H7 (cell line): ENCODE measurements at regions not wholly inside any gene's neighbourhood (a gene's known extent, or its start where the extent isn't known, plus 50 kb on each side); places are given as distances from the start of the nearest gene placed in this dataset.
"Not testable (repeated sequence)": the region's sequence is repeated elsewhere in the genome, so short reads cannot be mapped to it uniquely, and the experiment has no call there.

Experiments used
- DNase-seq: peaks from one replicate; pipeline ENCODE4 v3.0.0; 2012
- H3K27me3 ChIP-seq: 2 replicates; pipeline ENCODE4 v1.6.0; 2011; ENCODE audit warnings: mild to moderate bottlenecking, low read length; ENCODE audit not compliant: control insufficient read depth, insufficient read depth
- H3K36me3 ChIP-seq: replicated peaks from 2 replicates; pipeline ENCODE4 v1.5.1; 2011; ENCODE audit warnings: low read length; ENCODE audit not compliant: control insufficient read depth, insufficient read depth
- H3K4me3 ChIP-seq: 2 replicates; pipeline ENCODE4 v1.5.1; 2011; ENCODE audit warnings: low read depth, mild to moderate bottlenecking, control low read depth, low read length, moderate library complexity; ENCODE audit not compliant: insufficient read depth

- DNase-seq: no peak
- Histone ChIP-seq H3K4me3 (no peak overlapping the region), H3K36me3 (no peaks in the 10 kb centered on the region), H3K27me3 (no peaks in the 10 kb centered on the region)
Observed at GRCh38 chr7:17041324-17041723, 159.5 kb upstream of the AGR3 start.

DNA sequence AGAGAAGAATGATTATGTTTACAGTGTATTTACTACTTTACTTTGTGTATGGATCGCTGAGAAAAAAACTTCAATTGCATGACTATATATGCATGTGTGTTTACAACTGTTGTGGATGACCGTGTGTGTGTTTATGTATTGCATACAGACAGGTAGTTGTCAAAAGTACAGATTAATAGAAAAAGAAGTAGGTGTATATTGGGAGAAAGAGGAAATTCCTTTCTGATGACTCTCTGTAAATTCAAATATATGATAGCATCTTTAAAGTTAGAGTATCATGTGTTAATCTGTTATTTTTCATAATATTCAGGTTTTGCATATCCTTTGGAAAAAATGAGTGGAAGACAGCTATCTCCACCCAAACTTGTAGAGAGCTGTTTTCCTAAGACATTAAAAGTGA is 160.4 kb upstream of the AGR3 start:
- no peak for DNase-seq
- Histone ChIP-seq H3K4me3 (no peak overlapping the region), H3K36me3 (no peaks in the 10 kb centered on the region), H3K27me3 (no peaks in the 10 kb centered on the region)

- Histone ChIP-seq H3K36me3 (no peaks in the 10 kb centered on the region), H3K4me3 (no peak overlapping the region), H3K27me3 (no peaks in the 10 kb centered on the region)
- no peak for DNase-seq
Observed at GRCh38 chr7:17043012-17043877, 161.5 kb upstream of the AGR3 start.

DNA sequence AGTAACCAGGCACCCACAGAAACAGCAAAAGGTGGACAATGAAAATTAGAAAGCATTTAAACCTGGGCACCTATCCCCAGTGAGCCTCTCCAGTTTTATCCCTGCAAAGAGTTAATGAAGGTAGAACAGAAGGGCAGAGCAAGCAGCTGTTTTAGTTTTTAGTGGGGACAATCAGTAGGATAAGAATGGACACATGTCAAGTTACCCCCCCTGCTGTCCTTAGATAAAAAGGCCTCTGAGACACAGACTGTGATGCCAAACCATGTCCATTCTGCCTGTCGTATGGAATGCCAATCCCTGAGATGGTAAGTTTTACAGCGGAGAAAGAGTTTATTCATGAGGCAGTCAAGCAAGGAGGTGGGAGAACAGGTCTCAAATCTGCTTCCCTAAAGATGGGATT is 162.6 kb upstream of the AGR3 start:
- DNase-seq: no peak
- Histone ChIP-seq H3K36me3 (no peaks in the 10 kb centered on the region), H3K27me3 (no peaks in the 10 kb centered on the region), H3K4me3 (no peak overlapping the region)

- no peak for DNase-seq
- H3K27me3 ChIP-seq: no peaks in the 10 kb centered on the region
- no peak overlapping the region for H3K4me3 ChIP-seq
- H3K36me3 ChIP-seq: no peaks in the 10 kb centered on the region
Observed at GRCh38 chr7:17044861-17045260, 163.1 kb upstream of the AGR3 start.

DNA sequence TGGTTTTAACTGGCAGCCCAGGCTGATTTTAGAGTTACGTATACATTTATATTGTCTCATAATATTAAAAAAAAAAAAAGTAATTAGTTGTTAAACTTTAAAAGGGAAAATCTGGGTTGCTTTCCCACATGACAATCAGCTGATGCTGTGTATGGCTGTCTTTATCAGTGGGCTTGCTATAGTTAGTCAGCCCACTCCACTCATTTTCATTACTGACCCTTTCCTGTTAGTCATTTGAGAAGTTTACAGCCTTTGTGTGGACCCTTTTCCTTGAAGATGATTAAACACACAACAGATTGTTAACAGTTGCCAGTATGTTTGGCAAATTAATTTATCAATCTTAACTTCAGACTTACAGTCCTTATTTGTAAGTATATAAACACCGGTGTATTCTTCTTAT is 164.5 kb upstream of the AGR3 start:
- DNase-seq: no peak

DNA sequence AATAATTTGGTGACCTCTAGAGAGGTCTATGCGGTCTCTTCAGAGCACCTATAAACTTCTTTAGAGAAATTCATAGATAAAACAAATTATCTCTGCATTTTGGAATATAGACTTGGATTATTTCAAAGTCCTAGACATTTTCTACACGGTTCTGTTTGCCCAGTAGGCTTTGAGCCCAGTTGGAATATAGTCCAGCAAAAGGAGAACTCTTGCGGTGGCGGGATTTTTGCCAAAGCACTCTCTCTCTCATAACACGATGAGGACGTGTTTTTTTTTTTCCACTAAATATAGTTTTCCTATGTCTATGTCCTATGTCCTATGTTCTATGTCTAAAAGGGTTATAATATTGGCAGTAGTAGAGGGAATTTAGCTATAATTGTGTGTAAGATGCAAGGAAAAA is 164.9 kb upstream of the AGR3 start:
- H3K36me3 ChIP-seq: no peaks in the 10 kb centered on the region
- no peaks in the 10 kb centered on the region for H3K27me3 ChIP-seq
- no peak for DNase-seq
- H3K4me3 ChIP-seq: no peak overlapping the region

More for the DNA sequence above, 164.5 kb upstream of the AGR3 start:
- Histone ChIP-seq H3K36me3 (no peaks in the 10 kb centered on the region), H3K4me3 (no peak overlapping the region), H3K27me3 (no peaks in the 10 kb centered on the region)

DNA sequence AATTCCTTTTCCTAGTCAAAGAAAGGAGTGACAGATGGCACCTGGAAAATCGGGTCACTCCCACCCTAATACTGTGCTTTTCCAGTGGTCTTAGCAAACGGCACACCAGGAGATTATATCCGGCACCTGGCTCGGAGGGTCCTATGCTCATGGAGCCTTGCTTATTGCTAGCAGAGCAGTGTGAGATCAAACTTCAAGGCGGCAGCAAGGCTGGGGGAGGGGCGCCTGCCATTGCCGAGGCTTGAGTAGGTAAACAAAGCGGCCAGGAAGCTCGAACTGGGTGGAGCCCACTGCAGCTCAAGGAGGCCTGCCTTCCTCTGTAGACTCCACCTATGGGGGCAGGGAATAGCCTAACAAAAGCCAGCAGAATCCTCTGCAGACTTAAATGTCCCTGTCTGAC is 171.4 kb upstream of the AGR3 start:
- DNase-seq, H3K27me3 ChIP-seq, H3K36me3 ChIP-seq: not testable (repeated sequence)

DNA sequence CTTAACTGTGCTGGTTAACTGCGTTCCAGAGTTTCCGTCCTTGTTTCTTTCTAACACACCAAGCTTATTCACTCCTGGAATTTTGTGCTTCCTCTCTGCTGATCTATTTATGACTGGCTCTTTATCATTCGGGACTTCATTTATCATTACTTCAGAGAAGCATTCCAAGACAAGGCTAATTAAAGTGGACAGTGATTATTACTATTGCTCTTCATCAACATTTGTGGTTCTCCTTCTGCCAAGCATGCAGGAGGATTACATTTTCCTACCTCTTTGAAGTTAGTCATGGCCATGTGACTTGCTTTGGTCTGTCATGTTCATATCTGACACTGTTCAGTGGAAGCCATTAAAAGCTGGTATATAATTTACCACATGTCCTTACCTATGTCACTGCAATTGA is 172.4 kb upstream of the AGR3 start:
- H3K36me3 ChIP-seq: no peaks in the 10 kb centered on the region

More for the DNA sequence above, 171.4 kb upstream of the AGR3 start:
- not testable (repeated sequence) for H3K4me3 ChIP-seq

GRCh38 chr7:17054836-17055235 is 173.1 kb upstream of the AGR3 start:
- Histone ChIP-seq H3K27me3 (no peaks in the 10 kb centered on the region), H3K4me3 (no peak overlapping the region), H3K36me3 (no peaks in the 10 kb centered on the region)
- DNase-seq: no peak

More for the DNA sequence above, 172.4 kb upstream of the AGR3 start:
- DNase-seq: no peak
- Histone ChIP-seq H3K27me3 (no peaks in the 10 kb centered on the region), H3K4me3 (no peak overlapping the region)

- H3K4me3 ChIP-seq: no peak overlapping the region
- no peaks in the 10 kb centered on the region for H3K27me3 ChIP-seq
- H3K36me3 ChIP-seq: no peaks in the 10 kb centered on the region
- no peak for DNase-seq
Observed at GRCh38 chr7:17055596-17055995, 173.8 kb upstream of the AGR3 start.

DNA sequence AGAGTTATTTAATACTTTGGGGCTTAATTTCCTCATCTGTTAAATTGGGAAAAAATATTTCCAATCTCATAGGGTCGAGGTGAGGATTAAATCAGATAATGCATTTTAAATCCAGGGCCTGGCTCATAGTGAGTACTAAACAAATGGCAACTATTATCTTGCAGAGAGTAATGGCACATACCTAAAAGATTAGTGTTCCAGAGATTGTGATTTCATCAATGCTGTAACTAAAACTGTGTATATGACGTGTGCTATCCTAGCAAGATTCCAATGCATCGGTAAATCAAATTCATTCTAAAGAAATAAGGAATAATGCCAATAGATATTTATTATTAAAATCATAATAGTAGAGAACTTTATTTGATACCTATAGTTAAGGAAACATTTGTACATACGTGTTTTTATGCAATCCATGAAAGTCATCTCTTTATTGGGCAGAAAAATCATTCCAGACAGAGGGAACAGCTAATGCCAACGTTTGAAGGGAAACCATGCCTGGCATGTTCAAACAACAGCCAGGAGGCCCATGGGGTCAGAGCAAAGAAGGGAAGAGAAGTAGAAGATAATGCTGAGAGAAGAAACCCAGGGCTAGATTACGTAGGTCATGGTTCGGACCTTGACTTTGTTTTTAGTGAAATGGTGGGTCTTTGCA is 174.8 kb upstream of the AGR3 start:
- DNase-seq: no peak
- H3K4me3 ChIP-seq: no peak overlapping the region
- H3K27me3 ChIP-seq: no peaks in the 10 kb centered on the region
- no peaks in the 10 kb centered on the region for H3K36me3 ChIP-seq

- no peaks in the 10 kb centered on the region for H3K27me3 ChIP-seq
- no peak for DNase-seq
- H3K4me3 ChIP-seq: no peak overlapping the region
Observed at GRCh38 chr7:17057143-17057509, 175.3 kb upstream of the AGR3 start.

GRCh38 chr7:17058568-17058967 is 176.8 kb upstream of the AGR3 start:
- Histone ChIP-seq H3K4me3 (no peak overlapping the region), H3K27me3 (no peaks in the 10 kb centered on the region), H3K36me3 (no peaks in the 10 kb centered on the region)
- DNase-seq: no peak

More at GRCh38 chr7:17057143-17057509, 175.3 kb upstream of the AGR3 start:
- no peaks in the 10 kb centered on the region for H3K36me3 ChIP-seq

DNA sequence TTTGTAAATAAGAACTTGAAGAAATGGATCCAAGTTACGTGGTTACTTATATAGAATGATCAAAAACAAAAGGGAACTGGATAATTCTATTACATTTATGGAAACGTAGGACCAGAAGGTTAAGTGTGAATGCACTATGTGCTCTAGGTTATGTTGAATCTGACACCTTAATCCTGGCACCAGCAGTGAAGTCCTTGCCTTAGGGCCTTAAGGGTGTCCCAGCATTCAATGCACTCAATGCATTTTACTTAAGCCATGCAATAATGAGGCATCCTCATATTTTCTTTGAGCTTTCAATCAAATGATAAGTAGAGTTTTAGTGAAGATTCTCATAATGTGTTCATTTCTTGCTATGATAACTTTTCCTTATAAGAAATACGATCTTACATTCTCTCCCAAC is 178.3 kb upstream of the AGR3 start:
- no peak for DNase-seq
- Histone ChIP-seq H3K36me3 (no peaks in the 10 kb centered on the region), H3K27me3 (no peaks in the 10 kb centered on the region), H3K4me3 (no peak overlapping the region)
